Astrocyte of the spinal cord (primary cell): ENCODE measurements at regions not wholly inside any gene's neighbourhood (a gene's known extent, or its start where the extent isn't known, plus 50 kb on each side); places are given as distances from the start of the nearest gene placed in this dataset.
A peak's percentile ranks its signal among the peaks of the same experiment; 100 is the strongest.

Experiments used
- DNase-seq: peaks from one replicate; pipeline ENCODE4 v3.0.0; 2011; ENCODE audit warnings: low read depth, low spot score
- H3K4me3 ChIP-seq: 2 replicates; pipeline ENCODE4 v1.5.1; 2011; ENCODE audit warnings: low read depth, mild to moderate bottlenecking, low read length, moderate library complexity
- CTCF ChIP-seq: IDR thresholded peaks from 2 replicates; pipeline ENCODE4 v1.5.1; 2012; ENCODE audit warnings: low read depth, mild to moderate bottlenecking, low read length, inconsistent platforms
- in situ Hi-C: cut with HindIII; loops from 2 replicates; pipeline ENCODE4 v1.10.0; 2017; ENCODE audit warnings: low sequenced_read_pairs

GRCh38 chrX:26019386-26019785, 118.8 kb upstream of the MAGEB18 start:
- TF ChIP-seq CTCF, result no peak
- DNase-seq, result no peak
- in situ Hi-C loops, result no loop called here
- H3K4me3 ChIP-seq, result no peak overlapping the region

- no peak for TF ChIP-seq CTCF
- peak; percentile 13 for DNase-seq
- no peak overlapping the region for H3K4me3 ChIP-seq
- in situ Hi-C loops, result no loop called here
Observed at GRCh38 chrX:26026179-26026578, 112.0 kb upstream of the MAGEB18 start.

DNA sequence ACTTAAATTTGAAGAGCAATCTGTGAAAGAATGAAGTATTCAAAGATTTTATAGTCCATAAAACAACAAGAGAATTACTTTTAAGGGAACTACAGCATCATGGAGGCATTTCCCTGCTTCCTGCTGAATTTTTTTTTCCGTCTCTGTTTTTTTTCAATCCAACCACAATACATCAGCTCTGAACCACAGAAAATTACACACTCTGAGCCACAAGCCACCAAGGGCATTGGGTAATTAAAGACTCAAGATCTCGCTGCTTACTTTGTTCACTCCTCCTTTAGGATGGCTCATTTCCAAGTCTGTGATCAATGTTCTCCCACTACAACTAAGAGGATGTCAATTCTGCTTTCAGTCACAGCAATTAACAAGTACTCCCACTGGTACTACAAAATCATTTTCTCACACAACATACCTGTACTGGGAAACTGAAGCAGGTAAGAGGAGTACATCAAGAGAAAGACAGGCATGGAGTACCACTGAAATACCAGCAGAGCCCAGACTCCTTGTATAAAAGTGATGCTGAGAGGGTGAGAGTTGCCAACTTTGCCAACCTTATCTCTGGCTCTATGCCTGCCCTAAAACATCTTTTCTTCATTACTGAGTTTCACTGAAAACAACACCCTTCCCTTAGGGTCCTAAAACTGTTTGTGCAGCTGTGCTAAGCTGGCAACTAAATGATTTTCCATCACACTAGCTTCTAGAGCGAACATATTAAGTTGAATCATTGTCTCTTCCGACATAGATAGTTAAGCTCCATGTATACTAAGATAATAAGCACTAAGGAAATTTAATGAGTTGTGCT, 105.8 kb upstream of the MAGEB18 start:
- DNase-seq, result peak; percentile 50
- in situ Hi-C loops, result no loop called here
- no peak overlapping the region for H3K4me3 ChIP-seq
- TF ChIP-seq CTCF, result no peak

DNA sequence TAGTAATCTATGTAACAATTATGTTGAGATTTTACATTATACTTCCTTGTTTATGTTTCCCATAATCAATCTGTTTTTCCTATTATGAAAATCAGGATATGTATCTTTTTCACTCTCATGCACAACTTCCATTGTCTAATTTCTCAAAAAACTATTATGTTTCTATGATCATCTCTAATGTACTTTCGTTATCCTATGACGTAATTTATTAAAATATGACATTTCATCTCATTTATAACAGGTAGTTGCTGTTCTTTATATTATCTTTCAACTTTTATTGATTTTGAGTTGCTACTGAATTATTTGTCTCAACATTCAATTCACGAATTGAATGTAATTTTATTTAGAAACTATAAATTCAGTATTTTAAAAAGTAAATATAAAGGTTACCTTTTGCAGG, 100.8 kb upstream of the MAGEB18 start:
- in situ Hi-C loops, result no loop called here
- DNase-seq, result no peak
- TF ChIP-seq CTCF, result no peak
- H3K4me3 ChIP-seq, result no peak overlapping the region

DNA sequence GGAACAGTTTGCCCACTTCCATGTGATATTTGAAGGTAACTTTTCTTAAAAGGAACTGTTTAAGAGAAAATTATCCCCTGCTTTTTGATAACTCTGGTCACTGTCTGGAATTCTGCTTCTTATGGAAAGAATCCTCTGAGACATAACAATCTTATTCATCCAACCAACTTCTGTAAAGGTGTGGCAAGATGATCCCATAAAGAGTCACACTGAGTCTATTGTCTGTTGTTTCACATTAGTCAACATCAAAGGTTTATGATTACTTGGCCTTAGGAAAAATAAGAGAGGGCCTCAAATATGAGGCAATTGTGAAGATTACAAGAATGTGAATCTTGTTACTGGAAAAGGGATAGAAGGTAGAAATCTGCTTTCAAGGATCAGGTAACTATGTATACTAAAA, 88.0 kb upstream of the MAGEB18 start:
- no peak for TF ChIP-seq CTCF
- in situ Hi-C loops, result no loop called here
- DNase-seq, result no peak
- H3K4me3 ChIP-seq, result no peak overlapping the region

DNA sequence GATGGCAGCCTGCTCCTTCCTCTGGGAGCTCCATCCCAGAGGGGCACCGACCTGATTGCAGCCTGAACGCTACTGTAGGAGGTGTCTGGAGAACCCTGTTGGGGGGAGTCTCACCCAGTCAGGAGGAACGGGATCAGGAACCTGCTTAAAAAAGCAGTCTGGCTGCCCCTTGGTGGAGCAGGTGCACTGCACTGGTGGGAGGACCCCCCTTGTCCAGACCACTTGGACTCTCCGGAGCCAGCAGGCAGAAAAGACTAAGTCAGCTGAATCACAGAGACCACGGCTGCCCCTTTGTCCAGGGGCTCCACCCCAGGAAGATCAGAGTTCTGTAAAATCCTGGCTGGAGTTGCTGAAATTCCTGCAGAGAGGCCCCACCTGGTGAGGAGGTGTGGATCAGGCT, 67.3 kb upstream of the MAGEB18 start:
- TF ChIP-seq CTCF, result no peak
- no peak for DNase-seq
- H3K4me3 ChIP-seq, result no peak overlapping the region
- in situ Hi-C loops, result no loop called here
